Body of pancreas (tissue), 4 donors: ENCODE measurements at regions not wholly inside any gene's neighbourhood (a gene's known extent, or its start where the extent isn't known, plus 50 kb on each side); places are given as distances from the start of the nearest gene placed in this dataset.

Experiments
- ATAC-seq: fragments of 150-250 bp; one replicate; pipeline ENCODE4 v1.9.1; 2016
- DNase-seq, 4 donors: peaks; one replicate each; pipeline ENCODE4 v3.0.0-alpha.2; 2019
- H3K27ac ChIP-seq, 4 donors: fragments of 200-600 bp; sonication (generic); 1 replicate in 3 of 4; 2 replicates in 1 of 4; pipeline versions ENCODE4 v1.5.1 to v1.6.1; 2016 to 2019; ENCODE audit warnings: mild to moderate bottlenecking in 1 of 4, mixed read lengths in 1 of 4, moderate library complexity in 1 of 4
- H3K27me3 ChIP-seq, 2 donors: fragments of 200-600 bp; sonication (generic); one replicate each; pipeline ENCODE4 v1.6.0; 2016; ENCODE audit warnings: mild to moderate bottlenecking in 1 of 2
- H3K36me3 ChIP-seq, 2 donors: fragments of 200-600 bp; sonication (generic); replicated peaks in 1 of 2; 2 replicates each; pipeline ENCODE4 v1.5.1; 2016; ENCODE audit warnings: low read depth in 2 of 2; ENCODE audit not compliant: insufficient read depth in 1 of 2
- H3K4me1 ChIP-seq: fragments of 200-600 bp; sonication (generic); one replicate; pipeline ENCODE4 v1.6.0; 2016
- H3K4me3 ChIP-seq, 2 donors: fragments of 200-600 bp; sonication (generic); 1 replicate in 1 of 2; 2 replicates in 1 of 2; pipeline ENCODE4 v1.5.1; 2016 to 2019
- H3K9me3 ChIP-seq, 3 donors: fragments of 200-600 bp; sonication (generic); 1 replicate in 2 of 3; 2 replicates in 1 of 3; pipeline ENCODE4 v1.5.1; 2016
- CTCF ChIP-seq, 7 experiments: fragments of 450-650 bp in 4 of 7; fragments of 200-600 bp in 3 of 7; sonication (generic) in 3 of 7; IDR thresholded peaks; one replicate each; pipeline ENCODE4 v1.5.1; 2016 to 2019; ENCODE audit warnings: antibody characterized with exemption in 7 of 7
- POLR2A ChIP-seq, 3 donors: fragments of 450-650 bp; IDR thresholded peaks; one replicate each; pipeline ENCODE4 v1.6.1; 2016; ENCODE audit warnings: antibody characterized with exemption in 3 of 3, mild to moderate bottlenecking in 2 of 3
- WGBS, 2 donors: methylation state at CpG; one replicate each; pipeline ENCODE4 v1.1.5; 2017; 5-methylcytosine and 5-hydroxymethylcytosine counted together
- intact Hi-C: fragments of 100-400 bp; cut with DNase I; formaldehyde crosslinking; loops from one replicate; pipeline ENCODE4 v1.15.1; 2023

GRCh38 chr18:56337507-56337906 is 300.9 kb downstream of the TXNL1 start:
- intact Hi-C loops: no loop called here
- no peaks in the 10 kb centered on the region for H3K36me3 ChIP-seq
- no peaks in the 10 kb centered on the region for H3K4me1 ChIP-seq
- no peak overlapping the region for H3K4me3 ChIP-seq
- DNase-seq: no peak
- ATAC-seq: no peak
- H3K9me3 ChIP-seq: no peaks in the 10 kb centered on the region
- H3K27me3 ChIP-seq: no peaks in the 10 kb centered on the region
- TF ChIP-seq POLR2A (IDR thresholded peaks at IDR 0.05): no peak
- no peak for TF ChIP-seq CTCF (IDR thresholded peaks at IDR 0.05)
- WGBS, 2 donors: 79 to 84% methylated on average over 4 of the region's 4 CpGs
- H3K27ac ChIP-seq: no peak overlapping the region

- TF ChIP-seq CTCF (IDR thresholded peaks at IDR 0.05) (no peak), POLR2A (IDR thresholded peaks at IDR 0.05) (no peak)
- Histone ChIP-seq H3K9me3 (no peaks in the 10 kb centered on the region), H3K36me3 (no peaks in the 10 kb centered on the region), H3K27me3 (no peaks in the 10 kb centered on the region), H3K4me3 (no peak overlapping the region), H3K4me1 (no peaks in the 10 kb centered on the region), H3K27ac (no peak overlapping the region)
- DNase-seq (no peak), ATAC-seq (no peak)
- intact Hi-C loops: no loop called here
- WGBS, 2 donors: 85 to 92% methylated on average over 2 of the region's 2 CpGs
Observed at GRCh38 chr18:56333839-56334238, 304.6 kb downstream of the TXNL1 start.

GRCh38 chr18:56333146-56333545 is 305.2 kb downstream of the TXNL1 start:
- Histone ChIP-seq H3K36me3 (no peaks in the 10 kb centered on the region), H3K27ac (no peak overlapping the region), H3K4me3 (no peak overlapping the region), H3K9me3 (no peaks in the 10 kb centered on the region), H3K4me1 (no peaks in the 10 kb centered on the region), H3K27me3 (no peaks in the 10 kb centered on the region)
- WGBS, 2 donors: 89 to 90% methylated on average over 4 of the region's 4 CpGs
- ATAC-seq: no peak
- intact Hi-C loops: no loop called here
- DNase-seq: no peak
- TF ChIP-seq CTCF (IDR thresholded peaks at IDR 0.05) (no peak), POLR2A (IDR thresholded peaks at IDR 0.05) (no peak)

- H3K27me3 ChIP-seq: no peaks in the 10 kb centered on the region
- WGBS, 2 donors: 88 to 90% methylated on average over 4 of the region's 4 CpGs
- ATAC-seq (no peak), DNase-seq (no peak)
- TF ChIP-seq CTCF (IDR thresholded peaks at IDR 0.05) (no peak), POLR2A (IDR thresholded peaks at IDR 0.05) (no peak)
- H3K9me3 ChIP-seq: no peaks in the 10 kb centered on the region
- no peak overlapping the region for H3K4me3 ChIP-seq
- H3K36me3 ChIP-seq: no peaks in the 10 kb centered on the region
- H3K4me1 ChIP-seq: no peaks in the 10 kb centered on the region
- no peak overlapping the region for H3K27ac ChIP-seq
- intact Hi-C loops: no loop called here
Observed at GRCh38 chr18:56332371-56332770, 306.0 kb downstream of the TXNL1 start.

- Histone ChIP-seq H3K4me3 (no peak overlapping the region), H3K36me3 (no peaks in the 10 kb centered on the region), H3K27ac (no peak overlapping the region), H3K4me1 (no peaks in the 10 kb centered on the region), H3K27me3 (no peaks in the 10 kb centered on the region), H3K9me3 (no peaks in the 10 kb centered on the region)
- no peak for DNase-seq
- intact Hi-C loops: no loop called here
- ATAC-seq: no peak
- 62 to 65% methylated on average over 9 of the region's 9 CpGs for WGBS, 2 donors
- TF ChIP-seq POLR2A (IDR thresholded peaks at IDR 0.05) (no peak), CTCF (IDR thresholded peaks at IDR 0.05) (no peak)
Observed at GRCh38 chr18:56330366-56331110, 307.9 kb downstream of the TXNL1 start.
